CD4-positive, alpha-beta T cell treated with Interleukin-4 for 4 hours (primary cell): ENCODE measurements at regions not wholly inside any gene's neighbourhood (a gene's known extent, or its start where the extent isn't known, plus 50 kb on each side); places are given as distances from the start of the nearest gene placed in this dataset.
"Not testable (repeated sequence)": the region's sequence is repeated elsewhere in the genome, so short reads cannot be mapped to it uniquely, and the experiment has no call there.

Source experiments
- DNase-seq: peaks from one replicate; pipeline ENCODE4 v3.0.0-alpha.2; 2020

DNA sequence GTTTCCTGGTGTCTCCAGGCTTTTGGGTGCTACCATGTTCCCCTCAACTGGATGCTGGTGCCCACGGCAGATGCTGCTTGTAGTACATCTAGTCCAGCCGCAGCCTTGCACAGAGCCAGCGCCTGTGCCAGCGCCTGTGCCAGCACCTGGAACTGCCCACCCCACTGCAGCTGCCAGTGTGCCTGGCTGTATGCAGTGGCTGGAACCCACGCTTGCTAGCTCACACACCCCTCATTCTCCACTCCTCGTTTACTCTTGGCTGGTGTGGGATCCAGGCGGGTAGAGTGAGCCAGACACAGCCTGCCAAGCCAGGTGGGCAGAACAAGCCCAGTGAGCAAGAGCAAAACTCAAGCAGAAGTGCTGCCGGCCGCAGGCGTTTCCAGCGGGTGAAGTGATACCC lies 428.6 kb downstream of the SLITRK1 start:
- no peak for DNase-seq

DNA sequence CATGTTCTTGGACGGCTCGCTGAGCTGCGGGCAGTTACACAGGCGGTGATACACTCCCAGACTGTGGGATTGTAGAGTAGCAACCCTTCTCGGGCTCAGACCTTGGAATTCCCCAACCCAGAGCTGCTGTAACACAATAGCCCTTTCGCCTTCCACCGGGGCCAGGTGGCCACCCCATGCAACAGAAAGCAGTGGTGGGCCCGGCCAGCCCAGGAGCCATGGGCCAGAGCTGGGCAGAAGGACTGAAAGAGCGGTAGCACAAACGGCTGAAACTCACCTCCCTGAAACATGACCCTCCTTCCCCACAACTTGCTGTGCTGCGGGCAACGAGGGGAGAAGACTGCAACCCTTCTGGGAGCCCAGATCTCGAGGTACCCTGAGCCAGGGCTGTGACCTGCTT lies 429.0 kb downstream of the SLITRK1 start:
- no peak for DNase-seq

GRCh38 chr13:83452292-83452950 lies 429.9 kb downstream of the SLITRK1 start:
- no peak for DNase-seq

- DNase-seq = no peak
Observed at GRCh38 chr13:83450591-83450990, 431.7 kb downstream of the SLITRK1 start.

DNA sequence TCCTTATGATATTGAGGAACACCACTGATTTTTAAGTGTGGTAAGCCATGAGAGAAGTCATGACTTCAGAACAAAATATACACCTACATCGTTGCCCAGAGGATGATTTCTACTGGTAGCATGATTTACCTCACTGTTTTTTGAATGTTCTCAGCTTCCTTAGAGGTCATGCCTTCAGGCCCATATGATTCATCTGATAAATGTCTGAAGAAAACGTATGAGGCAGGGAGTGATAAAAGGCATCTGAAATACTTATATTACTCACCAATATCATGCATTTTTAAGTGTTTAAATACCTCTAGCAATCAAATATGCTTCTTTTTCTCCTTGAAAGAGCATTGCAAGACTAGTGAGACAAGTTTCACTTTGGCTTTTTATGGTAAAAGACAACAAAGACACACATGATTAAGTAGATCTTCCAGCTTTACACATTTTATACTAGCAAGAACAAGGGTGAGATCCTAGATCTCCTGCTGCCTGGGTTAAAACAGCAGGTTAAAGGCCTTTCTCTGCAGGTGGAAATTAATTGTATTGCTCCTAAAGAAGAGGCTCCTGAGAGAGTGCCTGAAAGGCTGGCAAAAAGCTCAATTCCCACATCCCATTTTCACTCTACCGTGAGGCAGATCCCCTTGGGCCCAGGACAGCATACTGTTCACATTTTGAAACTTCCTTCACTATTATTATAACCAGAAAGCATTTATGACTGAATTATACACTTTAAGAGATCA lies 432.4 kb downstream of the SLITRK1 start:
- DNase-seq = no peak

GRCh38 chr13:83440465-83440864 lies 441.8 kb downstream of the SLITRK1 start:
- no peak for DNase-seq

GRCh38 chr13:83439464-83439863 lies 442.8 kb downstream of the SLITRK1 start:
- DNase-seq = not testable (repeated sequence)

DNA sequence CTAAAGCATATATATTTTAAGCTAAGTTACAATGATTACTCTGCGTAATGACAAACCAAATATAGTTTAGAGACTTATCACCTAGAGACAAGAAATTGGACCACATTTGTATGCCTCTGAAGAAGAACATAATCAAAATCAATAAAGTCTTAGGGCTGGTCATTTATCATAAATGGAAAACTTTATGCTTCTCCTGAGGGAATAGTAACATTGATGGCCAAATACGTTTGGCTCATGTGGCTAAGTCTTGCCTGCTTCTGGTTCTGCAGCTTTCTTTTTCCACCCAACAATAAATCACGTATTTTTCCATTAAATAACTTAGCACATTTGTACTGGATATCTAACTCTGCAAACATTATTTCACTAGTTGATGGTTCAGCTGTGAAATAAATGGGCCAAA lies 458.4 kb downstream of the SLITRK1 start:
- DNase-seq = no peak

- no peak for DNase-seq
Observed at GRCh38 chr13:83423381-83423780, 458.9 kb downstream of the SLITRK1 start.

GRCh38 chr13:83414393-83414792 lies 467.9 kb downstream of the SLITRK1 start:
- no peak for DNase-seq

DNA sequence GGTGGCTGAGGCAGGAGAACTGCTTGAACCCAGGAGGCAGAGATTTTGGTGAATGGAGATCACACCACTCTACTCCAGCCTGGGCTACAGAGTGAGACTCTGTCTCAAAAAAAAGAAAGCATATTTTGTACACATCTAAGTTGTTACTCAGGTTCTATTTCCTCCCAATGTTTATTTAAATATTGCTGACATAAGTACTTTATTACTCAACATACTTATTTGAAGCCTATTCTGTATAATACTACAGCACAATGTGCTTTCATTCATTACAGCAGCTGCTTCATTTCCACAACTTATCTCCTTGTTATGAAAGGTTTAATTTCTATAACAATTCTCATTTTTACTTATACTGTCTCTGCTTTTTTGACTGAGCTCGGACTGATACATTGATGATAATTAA lies 495.7 kb downstream of the SLITRK1 start:
- DNase-seq = no peak

DNA sequence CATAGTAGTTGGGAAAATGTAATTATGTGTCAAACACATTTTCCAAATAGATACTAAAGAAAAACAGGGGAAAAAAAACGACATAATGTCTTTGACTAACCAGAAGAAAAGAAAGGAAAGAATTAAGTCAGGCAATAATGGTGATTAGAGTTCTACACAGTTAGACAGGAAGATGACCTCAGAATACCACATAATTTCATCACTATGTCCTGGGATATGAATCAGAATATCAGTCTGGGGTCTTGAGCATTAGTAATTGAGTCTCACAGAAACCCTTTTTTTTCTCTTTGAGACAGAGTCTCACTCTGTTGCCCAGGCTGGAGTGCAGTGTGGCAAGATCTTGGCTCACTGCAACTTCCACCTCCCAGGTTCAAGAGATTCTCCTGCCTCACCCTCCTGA lies 503.4 kb downstream of the SLITRK1 start:
- no peak for DNase-seq

DNA sequence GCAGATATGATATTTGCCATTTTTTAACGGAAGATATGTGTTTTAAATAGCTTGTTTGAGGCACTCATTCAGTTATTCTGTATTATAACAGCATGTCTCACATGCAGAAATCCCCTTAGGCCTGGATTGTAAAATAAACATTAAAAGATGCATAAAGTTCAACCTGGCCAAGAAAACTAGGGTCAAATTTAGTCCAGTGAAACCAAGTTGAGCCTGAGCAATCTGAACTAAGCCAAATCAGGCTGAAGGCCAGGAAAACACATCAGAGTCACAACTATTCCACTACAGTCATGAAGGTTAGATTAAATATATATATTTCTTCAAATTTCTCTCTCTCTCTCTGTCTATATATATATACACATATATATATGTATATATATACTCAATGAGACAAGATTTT lies 504.8 kb downstream of the SLITRK1 start:
- DNase-seq = no peak

DNA sequence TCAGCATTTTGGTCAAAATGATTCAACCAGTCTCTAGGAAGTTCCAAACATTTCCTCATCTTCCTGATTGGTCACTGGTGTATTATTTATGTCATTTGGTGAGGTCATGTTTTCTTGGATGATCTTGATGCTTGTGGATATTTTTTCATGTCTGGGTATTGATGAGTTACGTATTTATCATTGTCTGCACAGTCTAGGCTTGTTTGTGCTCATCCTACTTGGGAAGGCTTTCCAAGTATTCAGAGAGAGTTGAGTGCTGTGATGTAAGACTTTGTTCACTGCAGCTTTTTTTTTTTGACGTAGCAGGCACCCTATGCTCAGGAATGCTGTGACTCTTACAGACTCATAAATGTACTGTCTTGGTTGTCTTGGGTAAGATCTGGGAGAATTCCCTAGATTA lies 509.5 kb downstream of the SLITRK1 start:
- DNase-seq = no peak

- no peak for DNase-seq
Observed at GRCh38 chr13:83365723-83366122, 516.6 kb downstream of the SLITRK1 start.

DNA sequence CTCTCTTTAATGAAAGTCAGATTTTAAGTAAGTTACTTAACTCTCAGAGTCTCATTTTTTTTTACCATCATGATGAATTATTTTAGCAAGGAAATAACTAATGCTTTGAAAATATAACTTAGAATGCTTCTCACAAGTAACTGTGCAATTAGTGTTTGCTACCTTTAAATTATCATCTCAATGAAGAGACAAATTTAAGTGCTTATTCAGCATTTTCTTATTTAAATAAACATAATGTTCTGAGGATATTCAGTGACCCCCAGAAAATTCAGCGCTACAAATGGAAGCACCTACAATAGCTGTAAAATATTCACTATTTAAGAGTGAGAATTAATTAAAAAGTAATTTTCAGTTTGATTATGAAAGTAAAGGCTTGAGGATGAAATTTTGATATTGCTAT lies 527.2 kb downstream of the SLITRK1 start:
- DNase-seq = no peak

DNA sequence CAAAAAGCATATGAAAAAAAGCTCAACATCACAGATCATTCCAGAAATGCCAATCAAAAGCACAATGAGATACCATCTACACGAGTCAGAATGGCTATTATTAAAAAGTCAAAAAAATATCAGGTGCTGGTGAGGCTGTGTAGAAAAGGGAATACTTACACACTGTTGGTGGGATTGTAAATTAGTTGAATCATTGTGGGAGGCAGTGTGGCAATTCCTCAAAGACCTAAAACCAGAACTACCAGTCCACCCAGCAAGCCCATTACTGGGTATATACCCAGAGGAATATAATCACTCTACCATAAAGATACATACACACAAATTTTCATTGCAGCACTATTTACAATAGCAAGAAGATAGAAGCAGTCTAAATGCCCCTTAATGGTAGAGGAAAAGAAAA lies 529.9 kb downstream of the SLITRK1 start:
- no peak for DNase-seq

GRCh38 chr13:83350569-83350968 lies 531.7 kb downstream of the SLITRK1 start:
- DNase-seq = no peak

DNA sequence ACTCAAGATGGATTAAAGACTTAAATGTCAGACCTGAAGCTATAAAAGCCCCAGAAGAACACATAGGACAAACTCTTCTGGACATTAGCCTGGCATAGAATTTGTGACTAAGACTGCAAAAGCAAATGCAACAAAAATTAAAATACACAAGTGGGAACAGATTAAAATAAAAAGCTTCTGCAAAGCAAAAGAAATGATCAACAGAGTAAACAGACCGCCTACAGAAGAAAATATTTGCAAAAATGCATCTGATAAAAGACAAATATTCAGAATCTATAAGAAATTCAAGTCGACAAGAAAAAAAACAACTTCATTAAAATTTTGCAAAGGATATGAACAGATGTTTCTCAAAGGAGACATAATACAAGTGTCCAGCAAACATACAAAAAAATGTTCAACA lies 537.8 kb downstream of the SLITRK1 start:
- no peak for DNase-seq

- no peak for DNase-seq
Observed at GRCh38 chr13:83340170-83340569, 542.1 kb downstream of the SLITRK1 start.

- no peak for DNase-seq
Observed at GRCh38 chr13:83333614-83334388, 548.5 kb downstream of the SLITRK1 start.

- DNase-seq = no peak
Observed at GRCh38 chr13:83332751-83333150, 549.5 kb downstream of the SLITRK1 start.

- no peak for DNase-seq
Observed at GRCh38 chr13:83327091-83327490, 555.2 kb downstream of the SLITRK1 start.
